SK-N-SH treated with all-trans-retinoic acid at 6 μM for 48 hours (cell line): ENCODE measurements at regions not wholly inside any gene's neighbourhood (a gene's known extent, or its start where the extent isn't known, plus 50 kb on each side); places are given as distances from the start of the nearest gene placed in this dataset.
"Not testable (repeated sequence)": the region's sequence is repeated elsewhere in the genome, so short reads cannot be mapped to it uniquely, and the experiment has no call there.

Experiments used
- ATAC-seq: fragments of 200-7000 bp; cut with Tn5 transposase; 3 replicates; pipeline ENCODE4 v1.9.1; 2020; ENCODE audit warnings: mild to moderate bottlenecking, moderate library complexity
- BACH2 ChIP-seq: fragments of 250-450 bp; sonication (Bioruptor Pico); IDR thresholded peaks from 2 replicates; pipeline ENCODE4 v1.9.0; 2021; ENCODE audit warnings: mild to moderate bottlenecking, borderline replicate concordance
- CREB5 ChIP-seq: fragments of 250-450 bp; sonication (Bioruptor Pico); IDR thresholded peaks from 2 replicates; pipeline ENCODE4 v1.5.1; 2020; ENCODE audit warnings: low read depth, mild to moderate bottlenecking, moderate library complexity
- CSRNP3 ChIP-seq: fragments of 250-450 bp; sonication (Bioruptor Pico); IDR thresholded peaks from 2 replicates; pipeline ENCODE4 v1.5.1; 2021; ENCODE audit warnings: mild to moderate bottlenecking, moderate library complexity
- ESRRG ChIP-seq: fragments of 250-450 bp; sonication (Bioruptor Pico); IDR thresholded peaks from 2 replicates; pipeline ENCODE4 v1.6.1; 2021; ENCODE audit warnings: mild to moderate bottlenecking
- GLIS3 ChIP-seq: fragments of 250-450 bp; sonication (Bioruptor Pico); IDR thresholded peaks from 2 replicates; pipeline ENCODE4 v1.5.0; 2020; ENCODE audit warnings: mild to moderate bottlenecking, moderate library complexity
- ISL1 ChIP-seq: fragments of 250-450 bp; sonication (Bioruptor Pico); IDR thresholded peaks from 2 replicates; pipeline ENCODE4 v2.1.2; 2022; ENCODE audit warnings: mild to moderate bottlenecking, moderate library complexity
- OSR1 ChIP-seq: fragments of 250-450 bp; sonication (Bioruptor Pico); IDR thresholded peaks from 2 replicates; pipeline ENCODE4 v1.8.0; 2022; ENCODE audit warnings: moderate library complexity, mild to moderate bottlenecking, inconsistent platforms
- PATZ1 ChIP-seq: fragments of 250-450 bp; sonication (Bioruptor Pico); IDR thresholded peaks from 2 replicates; pipeline ENCODE4 v1.8.0; 2020; ENCODE audit warnings: mild to moderate bottlenecking, moderate library complexity, borderline replicate concordance
- POU6F1 ChIP-seq: fragments of 250-450 bp; sonication (Bioruptor Pico); IDR thresholded peaks from 2 replicates; pipeline ENCODE4 v1.8.0; 2021; ENCODE audit warnings: low read depth, mild to moderate bottlenecking, moderate library complexity, borderline replicate concordance
- RARB ChIP-seq: fragments of 250-450 bp; sonication (Bioruptor Pico); IDR thresholded peaks from 2 replicates; pipeline ENCODE4 v1.8.0; 2021; ENCODE audit warnings: mild to moderate bottlenecking, moderate library complexity
- SNAI2 ChIP-seq: fragments of 250-450 bp; sonication (Bioruptor Pico); IDR thresholded peaks from 2 replicates; pipeline ENCODE4 v1.5.0; 2020; ENCODE audit warnings: mild to moderate bottlenecking, moderate library complexity
- TOX ChIP-seq: fragments of 250-450 bp; sonication (Bioruptor Pico); IDR thresholded peaks from 2 replicates; pipeline ENCODE4 v1.8.0; 2021; ENCODE audit warnings: mild to moderate bottlenecking, moderate library complexity, borderline replicate concordance
- TSHZ2 ChIP-seq: fragments of 250-450 bp; sonication (Bioruptor Pico); IDR thresholded peaks from 2 replicates; pipeline ENCODE4 v1.5.0; 2020; ENCODE audit warnings: mild to moderate bottlenecking, moderate library complexity
- ZC3H10 ChIP-seq: fragments of 250-450 bp; sonication (Bioruptor Pico); IDR thresholded peaks from 2 replicates; pipeline ENCODE4 v1.5.1; 2021; ENCODE audit warnings: mild to moderate bottlenecking, moderate library complexity
- ZFP3 ChIP-seq: fragments of 250-450 bp; sonication (Bioruptor Pico); IDR thresholded peaks from 2 replicates; pipeline ENCODE4 v1.5.0; 2020; ENCODE audit warnings: mild to moderate bottlenecking, moderate library complexity
- ZFP30 ChIP-seq: fragments of 450-650 bp; formaldehyde crosslinking; IDR thresholded peaks from 2 replicates; pipeline ENCODE4 v1.5.0; 2022; ENCODE audit warnings: mild to moderate bottlenecking, moderate library complexity
- ZNF565 ChIP-seq: fragments of 450-650 bp; formaldehyde crosslinking; conservative IDR thresholded peaks from 2 replicates; pipeline ENCODE4 v1.5.0; 2020; ENCODE audit warnings: low read depth, mild to moderate bottlenecking, moderate library complexity
- ZNF70 ChIP-seq: fragments of 450-650 bp; formaldehyde crosslinking; IDR thresholded peaks from 2 replicates; pipeline ENCODE4 v1.5.0; 2020; ENCODE audit warnings: mild to moderate bottlenecking, moderate library complexity
- ZNF8 ChIP-seq: fragments of 450-650 bp; formaldehyde crosslinking; IDR thresholded peaks from 2 replicates; pipeline ENCODE4 v1.5.0; 2020; ENCODE audit warnings: mild to moderate bottlenecking, moderate library complexity

- TF ChIP-seq TSHZ2 (CRISPR knock-in tag) (no peak), CREB5 (CRISPR knock-in tag) (no peak), BACH2 (CRISPR knock-in tag) (no peak), TOX (no peak), ESRRG (CRISPR knock-in tag) (no peak), SNAI2 (CRISPR knock-in tag) (no peak), ISL1 (CRISPR knock-in tag) (no peak)
- ATAC-seq = no peak
Observed at GRCh38 chr14:81776531-81776930, 242.9 kb upstream of the SEL1L start.

GRCh38 chr14:81781798-81782197 lies 248.1 kb upstream of the SEL1L start:
- ATAC-seq = not testable (repeated sequence)

GRCh38 chr14:81784084-81784483 lies 250.4 kb upstream of the SEL1L start:
- no peak for ATAC-seq
- TF ChIP-seq ZNF8 (no peak), RARB (CRISPR knock-in tag) (no peak), BACH2 (CRISPR knock-in tag) (no peak), TSHZ2 (CRISPR knock-in tag) (no peak), ZNF565 (CRISPR knock-in tag) (no peak), ZFP3 (no peak), ZNF70 (CRISPR knock-in tag) (no peak), TOX (no peak), ZFP30 (CRISPR knock-in tag) (no peak), OSR1 (CRISPR knock-in tag) (no peak), PATZ1 (no peak), CSRNP3 (CRISPR knock-in tag) (no peak), GLIS3 (CRISPR knock-in tag) (no peak), ZC3H10 (CRISPR knock-in tag) (no peak), CREB5 (CRISPR knock-in tag) (no peak), SNAI2 (CRISPR knock-in tag) (no peak), POU6F1 (CRISPR knock-in tag) (no peak)
